Spleen (tissue), 7 donors: ENCODE measurements at regions not wholly inside any gene's neighbourhood (a gene's known extent, or its start where the extent isn't known, plus 50 kb on each side); places are given as distances from the start of the nearest gene placed in this dataset.

ENCODE experiments used
- POLR2A ChIP-seq, 3 donors: fragments of 450-650 bp; IDR thresholded peaks; one replicate each; pipeline ENCODE4 v1.5.1; 2017; ENCODE audit warnings: antibody characterized with exemption in 3 of 3, mild to moderate bottlenecking in 1 of 3
- POLR2AphosphoS5 ChIP-seq, 3 donors: sonication (generic); formaldehyde crosslinking; IDR thresholded peaks; one replicate each; pipeline ENCODE4 v1.5.1; 2017; ENCODE audit warnings: antibody characterized with exemption in 3 of 3
- TF ChIP-seq, protein P1 (sequence below), 11 experiments: fragments of 200-600 bp in 7 of 11; fragments of 450-650 bp in 4 of 11; sonication (generic) in 4 of 11; IDR thresholded peaks in 8 of 11; conservative IDR thresholded peaks in 3 of 11; 1 replicate in 7 of 11; 2 replicates in 4 of 11; pipeline versions ENCODE4 v1.4.0 to v1.8.0; 2016 to 2021; ENCODE audit warnings: antibody characterized with exemption in 11 of 11, inconsistent platforms in 4 of 11, mild to moderate bottlenecking in 1 of 11
- donor health status: DM: no; HTN: no; CAD: no; lungs with moderate emphysema.
- donor health status: DM: no; HTN: no; CAD: no.
- donor health status: DM: no; HTN: no; CAD: no.

DNA sequence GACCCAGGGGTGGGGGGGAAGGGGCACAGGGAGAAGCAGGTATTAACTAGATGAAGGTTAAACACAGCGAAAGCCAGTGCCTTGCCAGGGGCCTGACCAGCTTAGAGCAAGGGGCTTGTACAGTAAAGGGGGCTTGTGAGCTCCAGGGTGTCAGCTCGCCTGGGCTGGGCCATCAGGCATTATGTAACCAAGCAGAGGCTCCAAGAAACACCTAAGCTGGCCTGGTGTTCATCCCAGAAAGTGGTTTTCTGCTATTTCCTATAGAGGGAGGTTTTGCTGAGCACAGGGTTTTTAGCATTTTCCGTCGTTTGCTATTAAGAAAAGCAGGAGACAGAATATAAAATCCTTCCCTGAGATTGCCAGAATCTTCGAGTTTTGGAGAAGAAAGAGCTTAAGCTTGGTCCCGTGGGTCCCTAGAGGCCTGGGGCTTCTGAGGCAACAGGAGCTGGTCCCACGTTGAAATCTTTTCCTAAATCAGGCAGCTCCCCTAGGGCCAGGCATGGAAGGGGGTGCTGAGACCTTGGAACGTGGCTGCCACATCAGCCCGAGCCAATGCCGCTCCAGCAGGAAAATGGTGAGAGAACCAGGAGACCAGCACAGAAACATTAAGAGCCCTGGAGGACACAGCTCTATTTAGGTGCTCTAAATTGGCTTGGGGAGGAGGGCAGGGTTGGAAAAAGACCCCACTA is 71.4 kb downstream of the ISG20 start:
- TF ChIP-seq POLR2A (IDR thresholded peaks at IDR 0.05) (no peak), POLR2AphosphoS5 (IDR thresholded peaks at IDR 0.05) (no peak)
- TF ChIP-seq, protein P1, sequence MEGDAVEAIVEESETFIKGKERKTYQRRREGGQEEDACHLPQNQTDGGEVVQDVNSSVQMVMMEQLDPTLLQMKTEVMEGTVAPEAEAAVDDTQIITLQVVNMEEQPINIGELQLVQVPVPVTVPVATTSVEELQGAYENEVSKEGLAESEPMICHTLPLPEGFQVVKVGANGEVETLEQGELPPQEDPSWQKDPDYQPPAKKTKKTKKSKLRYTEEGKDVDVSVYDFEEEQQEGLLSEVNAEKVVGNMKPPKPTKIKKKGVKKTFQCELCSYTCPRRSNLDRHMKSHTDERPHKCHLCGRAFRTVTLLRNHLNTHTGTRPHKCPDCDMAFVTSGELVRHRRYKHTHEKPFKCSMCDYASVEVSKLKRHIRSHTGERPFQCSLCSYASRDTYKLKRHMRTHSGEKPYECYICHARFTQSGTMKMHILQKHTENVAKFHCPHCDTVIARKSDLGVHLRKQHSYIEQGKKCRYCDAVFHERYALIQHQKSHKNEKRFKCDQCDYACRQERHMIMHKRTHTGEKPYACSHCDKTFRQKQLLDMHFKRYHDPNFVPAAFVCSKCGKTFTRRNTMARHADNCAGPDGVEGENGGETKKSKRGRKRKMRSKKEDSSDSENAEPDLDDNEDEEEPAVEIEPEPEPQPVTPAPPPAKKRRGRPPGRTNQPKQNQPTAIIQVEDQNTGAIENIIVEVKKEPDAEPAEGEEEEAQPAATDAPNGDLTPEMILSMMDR (IDR thresholded peaks at IDR 0.05 in 8 of 11, conservative IDR thresholded peaks at IDR 0.05 in 3 of 11): no peak
